ENCODE measurements at regions not wholly inside any gene's neighbourhood (a gene's known extent, or its start where the extent isn't known, plus 50 kb on each side); places are given as distances from the start of the nearest gene placed in this dataset.

GRCh38 chr10:110426294-110427181, 71.2 kb upstream of the DUSP5 start:
- H3K27ac Mint-ChIP-seq, result no peak overlapping the region
- H3K4me1 Mint-ChIP-seq, result peaks cover 25% of the 10 kb centered on the region
- no peaks in the 10 kb centered on the region for H3K9me3 Mint-ChIP-seq
- ChIA-PET CTCF (interaction anchor here (0.7 to 1.9 kb wide), 8 partner anchors 10 to 94 kb away, joined by 3 to 8 read pairs (median 4); no protein-coding TSS in a partner anchor), POLR2A (no interaction called here)
- no peak for DNase-seq
- no peaks in the 10 kb centered on the region for H3K36me3 Mint-ChIP-seq (ENCODE audit: low read depth)
- no peaks in the 10 kb centered on the region for H3K27me3 Mint-ChIP-seq
- H3K4me3 Mint-ChIP-seq, result no peak overlapping the region

- ChIA-PET POLR2A (no interaction called here), CTCF (interaction anchor here (0.9 to 4.5 kb wide), 5 partner anchors 8 to 27 kb away, joined by 3 to 22 read pairs (median 5); no protein-coding TSS in a partner anchor)
- Mint-ChIP-seq H3K36me3 (ENCODE audit: low read depth) (no peaks in the 10 kb centered on the region), H3K27me3 (no peaks in the 10 kb centered on the region), H3K4me3 (no peak overlapping the region), H3K27ac (no peak overlapping the region), H3K4me1 (peaks cover 24% of the 10 kb centered on the region), H3K9me3 (peaks cover 8% of the 10 kb centered on the region)
- DNase-seq, result no peak
Observed at GRCh38 chr10:110429301-110429700, 68.4 kb upstream of the DUSP5 start.

- Mint-ChIP-seq H3K4me1 (peaks cover 22% of the 10 kb centered on the region), H3K4me3 (no peak overlapping the region), H3K9me3 (peaks cover 8% of the 10 kb centered on the region), H3K36me3 (ENCODE audit: low read depth) (no peaks in the 10 kb centered on the region), H3K27ac (no peak overlapping the region), H3K27me3 (no peaks in the 10 kb centered on the region)
- no peak for DNase-seq
- CTCF ChIA-PET, result interaction anchor here (0.7 to 4.5 kb wide), 11 partner anchors 8 to 76 kb away, joined by 3 to 22 read pairs (median 5); no protein-coding TSS in a partner anchor
- POLR2A ChIA-PET, result no interaction called here
Observed at GRCh38 chr10:110430340-110431273, 67.1 kb upstream of the DUSP5 start.

GRCh38 chr10:110431659-110432058, 66.0 kb upstream of the DUSP5 start:
- Mint-ChIP-seq H3K9me3 (peaks cover 8% of the 10 kb centered on the region), H3K4me1 (peaks cover 12% of the 10 kb centered on the region), H3K4me3 (no peak overlapping the region), H3K27ac (no peak overlapping the region), H3K36me3 (ENCODE audit: low read depth) (no peaks in the 10 kb centered on the region), H3K27me3 (no peaks in the 10 kb centered on the region)
- CTCF ChIA-PET, result interaction anchor here (0.7 to 4.5 kb wide), 8 partner anchors 9 to 81 kb away, joined by 3 to 22 read pairs (median 5); no protein-coding TSS in a partner anchor
- POLR2A ChIA-PET, result no interaction called here
- no peak for DNase-seq

GRCh38 chr10:110432084-110432483, 65.6 kb upstream of the DUSP5 start:
- H3K9me3 Mint-ChIP-seq, result peaks cover 8% of the 10 kb centered on the region
- no peaks in the 10 kb centered on the region for H3K27me3 Mint-ChIP-seq
- H3K4me1 Mint-ChIP-seq, result peaks cover 8% of the 10 kb centered on the region
- POLR2A ChIA-PET, result no interaction called here
- CTCF ChIA-PET, result interaction anchor here (0.7 to 4.5 kb wide), 6 partner anchors 8 to 80 kb away, joined by 4 to 22 read pairs (median 5); no protein-coding TSS in a partner anchor
- no peaks in the 10 kb centered on the region for H3K36me3 Mint-ChIP-seq (ENCODE audit: low read depth)
- no peak overlapping the region for H3K4me3 Mint-ChIP-seq
- H3K27ac Mint-ChIP-seq, result no peak overlapping the region
- DNase-seq, result no peak

GRCh38 chr10:110432814-110433565, 64.7 kb upstream of the DUSP5 start:
- Mint-ChIP-seq H3K36me3 (ENCODE audit: low read depth) (no peaks in the 10 kb centered on the region), H3K9me3 (peaks cover 8% of the 10 kb centered on the region), H3K4me1 (peaks cover 8% of the 10 kb centered on the region), H3K4me3 (no peak overlapping the region), H3K27ac (no peak overlapping the region), H3K27me3 (no peaks in the 10 kb centered on the region)
- DNase-seq, result no peak
- ChIA-PET CTCF (interaction anchor here (0.8 to 4.5 kb wide), 5 partner anchors 7 to 99 kb away, joined by 3 to 22 read pairs (median 4); no protein-coding TSS in a partner anchor), POLR2A (no interaction called here)

GRCh38 chr10:110433740-110434139, 64.0 kb upstream of the DUSP5 start:
- Mint-ChIP-seq H3K9me3 (peaks cover 8% of the 10 kb centered on the region), H3K27me3 (no peaks in the 10 kb centered on the region), H3K4me1 (peaks cover 8% of the 10 kb centered on the region), H3K27ac (no peak overlapping the region), H3K36me3 (ENCODE audit: low read depth) (no peaks in the 10 kb centered on the region), H3K4me3 (no peak overlapping the region)
- no peak for DNase-seq
- CTCF ChIA-PET, result interaction anchor here (1.5 kb wide), 1 partner anchor 9 kb away, joined by 4 read pairs; no protein-coding TSS in a partner anchor
- POLR2A ChIA-PET, result no interaction called here

GRCh38 chr10:110434489-110435096, 63.1 kb upstream of the DUSP5 start:
- H3K27me3 Mint-ChIP-seq, result no peaks in the 10 kb centered on the region
- H3K36me3 Mint-ChIP-seq (ENCODE audit: low read depth), result no peaks in the 10 kb centered on the region
- H3K4me3 Mint-ChIP-seq, result no peak overlapping the region
- H3K27ac Mint-ChIP-seq, result no peak overlapping the region
- peaks cover 8% of the 10 kb centered on the region for H3K4me1 Mint-ChIP-seq
- CTCF ChIA-PET, result interaction anchor here (0.6 to 1.5 kb wide), 4 partner anchors 8 to 127 kb away, joined by 3 to 5 read pairs (median 4); no protein-coding TSS in a partner anchor
- H3K9me3 Mint-ChIP-seq, result peaks cover 8% of the 10 kb centered on the region
- POLR2A ChIA-PET, result no interaction called here
- DNase-seq, result no peak

- H3K27me3 Mint-ChIP-seq, result no peaks in the 10 kb centered on the region
- ChIA-PET POLR2A (no interaction called here), CTCF (interaction anchor here (1.2 to 1.7 kb wide), 2 partner anchors 21 to 82 kb away, joined by 4 to 8 read pairs; no protein-coding TSS in a partner anchor)
- no peak for DNase-seq
- no peak overlapping the region for H3K27ac Mint-ChIP-seq
- peaks cover 8% of the 10 kb centered on the region for H3K9me3 Mint-ChIP-seq
- H3K4me3 Mint-ChIP-seq, result no peak overlapping the region
- H3K36me3 Mint-ChIP-seq (ENCODE audit: low read depth), result no peaks in the 10 kb centered on the region
- peaks cover 8% of the 10 kb centered on the region for H3K4me1 Mint-ChIP-seq
Observed at GRCh38 chr10:110436554-110437350, 61.0 kb upstream of the DUSP5 start.

- H3K9me3 Mint-ChIP-seq, result peaks cover 8% of the 10 kb centered on the region
- H3K4me3 Mint-ChIP-seq, result no peak overlapping the region
- CTCF ChIA-PET, result interaction anchor here (1.7 kb wide), 1 partner anchor 83 kb away, joined by 8 read pairs; no protein-coding TSS in a partner anchor
- DNase-seq, result no peak
- H3K36me3 Mint-ChIP-seq (ENCODE audit: low read depth), result no peaks in the 10 kb centered on the region
- POLR2A ChIA-PET, result no interaction called here
- no peak overlapping the region for H3K27ac Mint-ChIP-seq
- H3K4me1 Mint-ChIP-seq, result peaks cover 8% of the 10 kb centered on the region
- no peaks in the 10 kb centered on the region for H3K27me3 Mint-ChIP-seq
Observed at GRCh38 chr10:110437351-110437605, 60.4 kb upstream of the DUSP5 start.

- ChIA-PET POLR2A (no interaction called here), CTCF (interaction anchor here (2.5 to 4.6 kb wide), 2 partner anchors 7 to 30 kb away, joined by 8 to 22 read pairs; no protein-coding TSS in a partner anchor)
- H3K4me3 Mint-ChIP-seq, result no peak overlapping the region
- no peaks in the 10 kb centered on the region for H3K27me3 Mint-ChIP-seq
- H3K36me3 Mint-ChIP-seq (ENCODE audit: low read depth), result no peaks in the 10 kb centered on the region
- no peak for DNase-seq
- H3K9me3 Mint-ChIP-seq, result peaks cover 6% of the 10 kb centered on the region
- peaks cover 9% of the 10 kb centered on the region for H3K4me1 Mint-ChIP-seq
- H3K27ac Mint-ChIP-seq, result no peak overlapping the region
Observed at GRCh38 chr10:110437761-110438341, 59.9 kb upstream of the DUSP5 start.
